Stimulated activated CD8-positive, alpha-beta memory T cell treated with anti-CD3 and anti-CD28 coated beads, Interleukin-4, amount 100 ng/mL, for 48 hours (primary cell): ENCODE measurements at regions not wholly inside any gene's neighbourhood (a gene's known extent, or its start where the extent isn't known, plus 50 kb on each side); places are given as distances from the start of the nearest gene placed in this dataset.

ENCODE experiments used
- DNase-seq: peaks from one replicate; pipeline ENCODE4 v3.0.0-alpha.2; 2020

DNA sequence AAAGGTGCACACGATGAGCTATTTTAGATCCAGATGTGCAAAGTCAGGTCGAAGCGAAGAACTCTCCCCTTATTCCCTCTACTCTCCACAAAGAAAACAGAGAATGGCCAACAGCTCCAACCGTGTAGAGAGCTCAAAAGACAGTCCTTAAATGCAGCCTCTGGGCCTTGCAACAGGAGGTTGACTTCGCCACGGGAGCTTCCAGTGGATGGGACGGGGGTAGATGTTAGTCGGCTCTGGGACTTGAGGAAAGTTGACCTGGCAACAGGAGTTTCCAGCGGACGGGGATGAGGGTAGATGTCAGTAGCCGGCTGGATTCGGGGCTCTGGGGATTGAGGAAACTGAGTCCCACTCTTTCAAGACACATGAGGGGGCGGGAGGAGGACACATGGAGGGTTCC is 450.4 kb downstream of the BRD1 start:
- no peak for DNase-seq

GRCh38 chr22:49373801-49374226 is 453.9 kb downstream of the BRD1 start:
- DNase-seq, result no peak

- DNase-seq, result no peak
Observed at GRCh38 chr22:49373289-49373666, 454.4 kb downstream of the BRD1 start.

DNA sequence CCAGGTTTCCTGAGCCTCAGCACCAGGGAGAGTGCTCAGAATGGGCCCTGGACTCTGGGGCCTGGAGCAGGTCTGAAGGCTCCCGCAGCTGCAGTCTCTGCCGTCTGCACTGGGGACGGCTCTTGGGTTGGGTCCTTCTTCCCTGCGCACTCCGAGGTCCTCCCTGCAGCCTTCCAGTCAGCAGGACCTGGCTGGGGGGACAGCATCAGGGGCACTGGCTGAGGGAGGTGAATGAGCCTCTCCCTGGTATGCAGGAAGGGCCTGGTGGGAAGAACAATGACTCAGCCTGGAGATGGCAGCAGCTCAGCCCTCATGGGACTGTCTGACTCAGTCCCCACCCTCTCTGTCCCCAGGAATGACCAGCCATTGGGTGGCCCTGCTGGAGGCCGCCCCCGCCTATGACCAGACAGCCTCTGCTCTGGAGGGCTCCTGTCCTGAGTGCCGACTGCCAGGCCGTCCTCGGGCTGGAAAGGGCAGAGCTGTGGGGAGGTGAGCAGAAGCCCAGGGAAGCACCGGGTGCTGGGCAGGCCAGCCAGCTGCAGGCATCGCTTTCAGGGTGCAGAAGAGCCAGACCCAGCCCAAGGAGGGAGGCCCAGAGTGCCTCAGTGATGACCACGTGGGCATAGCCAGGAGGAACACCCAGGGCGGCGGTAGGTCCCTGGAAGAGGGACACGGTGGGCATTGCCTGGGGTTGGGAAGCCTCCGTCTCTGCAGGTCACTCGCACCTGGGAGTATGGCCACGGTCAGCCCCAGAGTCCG is 455.0 kb downstream of the BRD1 start:
- no peak for DNase-seq

DNA sequence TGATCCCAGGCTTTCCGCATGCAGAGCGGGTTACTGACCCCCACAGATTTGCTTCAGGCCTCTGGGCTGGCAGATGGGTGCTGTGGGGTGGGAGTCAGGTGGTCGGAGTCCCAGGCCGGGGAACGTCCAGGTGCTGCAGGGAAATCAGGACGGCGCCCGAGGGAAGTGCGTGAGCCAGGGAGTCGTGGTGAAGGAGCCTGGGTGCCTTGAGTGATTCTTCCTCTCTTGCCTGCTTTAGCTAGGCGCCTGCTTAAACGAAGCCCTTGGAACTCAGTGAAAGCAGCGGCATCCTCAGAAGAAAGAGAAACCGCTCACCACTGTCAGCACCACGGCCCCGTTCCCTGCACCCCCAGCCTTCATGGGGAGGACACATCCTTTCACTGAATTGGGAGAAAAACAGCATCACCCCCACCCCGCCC is 455.6 kb downstream of the BRD1 start:
- no peak for DNase-seq

GRCh38 chr22:49371325-49372110 is 456.2 kb downstream of the BRD1 start:
- no peak for DNase-seq

DNA sequence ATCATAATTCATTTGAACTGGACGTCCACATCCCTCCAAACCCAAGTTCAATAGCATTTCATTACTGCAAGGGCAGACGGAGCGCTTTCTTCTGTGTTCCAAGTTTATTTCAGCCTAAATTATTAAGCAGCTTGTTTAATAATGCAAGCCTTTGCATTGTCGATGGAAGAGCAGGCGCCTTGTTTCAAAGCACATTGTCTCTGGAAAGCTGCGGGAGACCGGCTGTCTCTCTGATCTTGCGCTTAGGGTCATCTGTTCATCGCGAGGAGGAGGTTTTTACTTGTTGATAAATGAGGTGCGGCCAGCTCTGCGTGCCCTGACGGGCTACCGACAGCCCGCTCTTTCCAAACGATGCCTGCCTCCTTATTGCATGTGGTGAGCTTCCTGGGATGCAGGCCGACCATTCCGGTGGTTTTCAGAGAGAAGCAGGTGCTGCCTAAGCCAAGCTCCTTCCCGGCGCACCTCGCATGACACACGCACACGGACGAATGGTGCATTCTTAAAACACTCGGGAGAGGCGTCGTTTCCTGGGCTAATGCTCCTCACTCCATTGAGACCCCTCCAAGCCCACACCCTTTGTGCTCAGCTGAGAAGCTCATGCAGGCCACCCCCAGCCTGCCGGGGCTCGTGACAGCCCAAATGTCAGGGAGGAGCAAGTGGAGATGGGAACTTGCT is 456.9 kb downstream of the BRD1 start:
- DNase-seq, result no peak

DNA sequence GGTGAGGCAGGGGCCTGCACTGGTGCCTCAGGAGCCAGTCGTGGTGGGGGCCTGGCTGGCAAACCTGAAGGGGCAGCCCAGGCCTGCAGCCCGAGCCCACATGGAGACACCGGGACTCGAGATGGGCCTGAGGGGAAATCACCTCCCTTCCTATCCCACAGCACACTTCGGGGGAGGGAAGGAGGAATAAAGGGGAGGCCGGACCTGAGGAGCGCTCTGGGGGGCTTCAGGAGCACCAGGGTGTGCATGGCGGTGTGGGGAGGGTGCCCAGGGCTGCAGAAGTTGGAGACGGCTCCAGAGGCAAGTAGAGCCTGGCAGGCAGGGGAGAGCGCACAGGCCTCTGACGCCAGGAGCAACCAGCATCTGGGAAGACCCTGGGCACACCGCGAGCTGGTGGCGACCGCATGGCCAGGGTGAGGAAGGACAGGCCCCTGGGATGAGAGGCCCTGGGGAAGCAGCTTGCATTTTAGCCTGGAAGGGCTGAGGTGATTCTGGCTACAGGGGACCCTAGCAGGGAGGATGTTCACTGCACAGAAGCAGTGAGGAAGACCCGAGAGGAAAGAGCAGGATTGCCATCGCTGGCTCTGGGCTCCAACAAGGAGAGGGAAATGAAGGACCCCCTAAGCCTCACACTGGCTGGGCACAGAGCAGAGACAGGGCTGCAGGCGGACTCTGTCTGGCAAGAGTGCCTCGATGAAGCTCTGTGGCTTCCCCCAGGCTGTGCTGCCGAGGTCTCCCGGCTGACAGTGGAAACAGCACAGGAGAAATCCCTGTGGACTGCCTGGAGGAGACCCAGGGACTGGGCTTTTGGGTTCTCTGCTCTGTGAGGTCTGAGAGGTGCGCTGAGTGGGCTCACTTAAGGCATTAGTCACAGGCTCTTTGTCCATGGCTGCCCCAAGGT is 457.7 kb downstream of the BRD1 start:
- DNase-seq, result no peak

DNA sequence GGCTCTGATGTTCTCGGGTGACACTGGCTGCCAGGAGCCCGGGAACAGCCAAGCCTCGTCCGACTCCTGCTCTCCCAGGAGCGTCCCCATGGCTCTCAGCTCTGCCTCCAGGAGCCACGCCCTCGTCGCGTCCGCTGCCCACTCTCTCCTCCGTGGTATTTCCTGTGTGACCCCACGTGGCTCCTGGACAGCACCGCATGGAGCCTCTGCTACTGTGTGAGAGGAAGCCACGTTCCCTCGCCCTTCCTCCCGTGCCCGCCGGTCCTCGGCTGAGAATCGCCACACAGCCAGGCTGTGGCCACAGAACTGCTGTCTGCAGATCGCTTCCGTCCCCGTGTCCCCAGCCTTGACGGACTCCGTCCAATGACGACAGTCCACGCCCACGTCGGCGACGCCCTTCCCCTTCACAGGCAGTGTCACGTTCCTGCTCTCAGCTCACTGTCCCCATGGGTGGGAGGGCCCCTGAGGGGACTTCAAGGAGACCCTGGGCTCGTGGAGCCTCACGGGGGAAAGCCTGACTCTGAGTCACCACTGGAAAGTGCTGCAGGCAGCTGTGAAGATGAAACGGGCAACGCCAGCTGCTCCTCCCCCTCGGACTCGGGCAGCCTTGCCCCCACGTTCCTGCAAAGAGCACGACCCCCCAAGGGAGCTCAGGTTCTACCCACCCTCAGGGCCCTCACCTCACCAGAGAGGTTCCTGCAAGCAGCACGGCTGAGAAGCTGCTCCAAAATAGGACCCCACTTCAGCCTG is 458.5 kb downstream of the BRD1 start:
- no peak for DNase-seq

GRCh38 chr22:49368221-49368975 is 459.3 kb downstream of the BRD1 start:
- no peak for DNase-seq

GRCh38 chr22:49367041-49367697 is 460.5 kb downstream of the BRD1 start:
- no peak for DNase-seq

- no peak for DNase-seq
Observed at GRCh38 chr22:49366437-49366836, 461.2 kb downstream of the BRD1 start.

DNA sequence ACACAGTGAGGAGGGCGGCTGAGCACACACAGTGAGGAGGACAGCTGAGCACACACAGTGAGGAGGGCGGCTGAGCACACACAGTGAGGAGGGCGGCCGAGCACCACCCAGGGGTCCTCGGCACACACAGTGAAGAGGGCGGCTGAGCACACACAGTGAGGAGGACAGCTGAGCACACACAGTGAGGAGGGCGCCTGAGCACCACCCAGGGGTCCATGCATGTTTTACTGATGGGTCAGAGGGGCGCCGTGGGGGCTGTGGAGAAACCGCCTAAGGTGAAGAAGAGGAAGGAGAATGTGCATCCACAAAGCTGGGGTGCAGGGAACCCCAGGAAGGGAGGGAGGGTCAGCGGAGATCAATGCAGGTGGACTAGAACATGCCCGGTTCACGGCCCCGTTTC is 461.8 kb downstream of the BRD1 start:
- DNase-seq, result no peak

DNA sequence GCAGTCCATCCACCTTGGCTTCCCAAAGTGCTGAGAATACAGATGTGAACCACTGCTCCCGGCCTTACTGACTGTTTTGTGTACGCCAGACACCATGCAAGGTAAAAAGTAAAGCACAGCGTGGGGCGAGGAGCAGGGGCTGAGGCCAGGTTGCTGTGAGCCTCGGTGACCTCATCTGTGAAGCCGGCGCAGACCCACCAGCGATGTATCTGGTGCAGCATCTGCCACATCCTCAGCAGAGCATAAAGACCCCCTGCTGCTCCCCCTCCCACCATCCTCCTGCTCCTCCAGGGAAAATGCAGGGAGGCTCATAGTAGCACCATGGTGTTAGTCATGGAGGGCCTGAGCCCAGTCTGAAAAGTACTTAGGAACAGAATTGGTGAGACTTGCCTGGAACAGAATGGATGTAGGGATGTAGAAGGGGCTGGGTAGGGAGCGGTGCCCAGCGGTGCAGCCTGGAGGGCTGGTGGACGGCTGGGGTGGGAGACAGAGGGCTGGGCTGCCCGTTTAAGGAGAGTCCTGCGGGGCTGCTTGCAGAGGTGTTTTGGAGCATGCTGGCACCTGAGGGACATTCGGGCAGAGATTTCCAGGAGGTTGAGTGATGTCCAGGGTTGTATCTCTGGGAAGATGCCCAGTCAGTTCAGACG is 462.4 kb downstream of the BRD1 start:
- no peak for DNase-seq

- no peak for DNase-seq
Observed at GRCh38 chr22:49364398-49364797, 463.3 kb downstream of the BRD1 start.

GRCh38 chr22:49363526-49364230 is 464.0 kb downstream of the BRD1 start:
- no peak for DNase-seq

DNA sequence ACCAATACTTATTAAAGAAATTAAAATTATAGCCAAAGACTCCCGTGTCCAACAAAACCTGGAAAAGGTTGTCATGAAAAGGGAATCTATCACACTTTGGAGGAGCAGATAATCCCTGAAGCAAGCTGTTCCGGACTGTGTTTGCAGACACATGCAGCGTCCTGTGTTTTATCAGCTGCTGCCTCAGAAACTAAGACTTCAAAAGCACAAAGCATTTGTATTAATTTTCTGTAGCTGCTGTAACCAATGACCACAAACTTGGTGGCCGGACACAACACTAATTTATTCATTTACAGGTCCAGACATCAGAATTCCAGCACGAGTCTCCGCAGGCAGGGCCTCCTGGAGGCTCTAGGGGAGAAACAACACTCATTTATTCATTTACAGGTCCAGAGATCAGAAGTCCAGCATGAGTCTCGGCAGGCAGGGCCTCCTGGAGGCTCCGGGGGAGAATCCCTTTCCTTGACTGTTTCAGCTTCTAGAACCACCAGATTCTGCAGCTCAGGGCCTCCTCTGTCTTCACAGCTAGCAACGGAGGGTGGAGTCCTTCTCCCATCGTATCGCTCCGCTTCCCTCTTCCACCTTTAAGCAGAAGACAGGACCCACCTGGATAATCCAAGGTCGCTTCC is 465.3 kb downstream of the BRD1 start:
- DNase-seq, result peak; percentile 3

GRCh38 chr22:49361164-49361563 is 466.5 kb downstream of the BRD1 start:
- no peak for DNase-seq

GRCh38 chr22:49360746-49361145 is 466.9 kb downstream of the BRD1 start:
- no peak for DNase-seq
